ENCODE measurements at regions not wholly inside any gene's neighbourhood (a gene's known extent, or its start where the extent isn't known, plus 50 kb on each side); places are given as distances from the start of the nearest gene placed in this dataset.
A peak's percentile ranks its signal among the peaks of the same experiment; 100 is the strongest.

DNA sequence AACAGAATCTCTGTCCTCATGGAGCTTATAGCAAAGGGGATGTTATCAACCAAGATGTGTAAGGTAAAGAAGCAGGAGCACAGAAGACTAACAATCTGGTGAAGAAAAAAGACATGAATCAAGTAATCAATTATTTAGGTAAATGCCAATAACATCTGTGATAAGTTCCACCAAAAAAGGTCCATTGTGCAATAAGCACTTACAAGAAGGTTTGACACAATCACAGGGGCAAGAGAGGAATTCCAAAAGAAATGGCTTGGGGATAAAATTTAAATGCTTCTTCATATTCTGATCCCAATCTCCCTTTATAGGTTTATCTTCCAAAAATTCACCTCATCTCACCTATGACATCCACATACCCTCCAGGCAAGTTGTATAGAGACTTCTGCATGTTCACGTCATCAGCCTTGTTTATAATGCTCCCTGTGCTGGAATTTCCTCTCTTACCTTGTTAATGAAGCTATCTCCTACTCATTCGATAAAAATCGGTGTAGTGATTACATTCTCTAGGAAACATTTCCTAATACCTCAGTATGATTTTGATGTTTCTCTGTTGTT lies 53.6 kb upstream of the DPT start:
- no peak for DNase-seq (ENCODE audit: extremely low read depth, low read depth)
- TF ChIP-seq, protein P1, sequence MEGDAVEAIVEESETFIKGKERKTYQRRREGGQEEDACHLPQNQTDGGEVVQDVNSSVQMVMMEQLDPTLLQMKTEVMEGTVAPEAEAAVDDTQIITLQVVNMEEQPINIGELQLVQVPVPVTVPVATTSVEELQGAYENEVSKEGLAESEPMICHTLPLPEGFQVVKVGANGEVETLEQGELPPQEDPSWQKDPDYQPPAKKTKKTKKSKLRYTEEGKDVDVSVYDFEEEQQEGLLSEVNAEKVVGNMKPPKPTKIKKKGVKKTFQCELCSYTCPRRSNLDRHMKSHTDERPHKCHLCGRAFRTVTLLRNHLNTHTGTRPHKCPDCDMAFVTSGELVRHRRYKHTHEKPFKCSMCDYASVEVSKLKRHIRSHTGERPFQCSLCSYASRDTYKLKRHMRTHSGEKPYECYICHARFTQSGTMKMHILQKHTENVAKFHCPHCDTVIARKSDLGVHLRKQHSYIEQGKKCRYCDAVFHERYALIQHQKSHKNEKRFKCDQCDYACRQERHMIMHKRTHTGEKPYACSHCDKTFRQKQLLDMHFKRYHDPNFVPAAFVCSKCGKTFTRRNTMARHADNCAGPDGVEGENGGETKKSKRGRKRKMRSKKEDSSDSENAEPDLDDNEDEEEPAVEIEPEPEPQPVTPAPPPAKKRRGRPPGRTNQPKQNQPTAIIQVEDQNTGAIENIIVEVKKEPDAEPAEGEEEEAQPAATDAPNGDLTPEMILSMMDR (IDR thresholded peaks at IDR 0.05; ENCODE audit: low read depth, low read length) = no peak

DNA sequence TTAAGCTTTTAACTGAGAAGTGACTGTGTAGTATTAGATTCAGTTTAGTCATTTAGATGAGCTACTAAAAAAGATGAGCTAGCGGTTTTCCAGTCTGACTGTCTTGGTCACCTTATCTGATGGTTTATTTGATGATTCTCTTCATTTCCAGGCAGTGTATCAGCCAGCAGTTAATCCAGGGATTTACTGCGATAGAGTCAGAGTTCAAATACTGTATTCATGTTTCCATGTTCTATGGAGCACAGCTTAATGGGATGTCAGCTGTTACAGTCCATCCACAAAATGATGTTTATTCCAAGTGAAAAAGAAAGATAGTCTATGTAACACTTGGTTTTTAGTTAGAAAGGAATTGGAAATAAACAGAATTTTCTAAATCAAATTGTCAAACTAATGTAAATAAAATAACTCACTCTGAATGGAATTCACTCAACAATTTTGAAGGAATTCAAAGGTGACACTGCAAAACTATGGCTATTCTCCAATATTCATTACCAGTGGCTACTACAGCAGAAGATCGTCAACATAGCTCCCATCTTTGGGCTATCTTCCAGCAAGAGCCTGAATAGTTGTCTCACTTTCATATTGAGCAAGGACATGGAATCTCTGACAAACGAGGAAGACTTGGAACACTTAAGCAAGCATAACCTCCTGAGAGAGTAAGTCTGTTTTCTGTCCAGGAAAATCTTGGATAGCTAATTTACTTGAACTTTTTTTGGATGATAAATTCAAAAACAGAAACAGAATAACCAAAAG lies 54.6 kb upstream of the DPT start:
- TF ChIP-seq, protein P1 (IDR thresholded peaks at IDR 0.05; ENCODE audit: low read depth, low read length) = no peak
- no peak for DNase-seq (ENCODE audit: extremely low read depth, low read depth)

DNA sequence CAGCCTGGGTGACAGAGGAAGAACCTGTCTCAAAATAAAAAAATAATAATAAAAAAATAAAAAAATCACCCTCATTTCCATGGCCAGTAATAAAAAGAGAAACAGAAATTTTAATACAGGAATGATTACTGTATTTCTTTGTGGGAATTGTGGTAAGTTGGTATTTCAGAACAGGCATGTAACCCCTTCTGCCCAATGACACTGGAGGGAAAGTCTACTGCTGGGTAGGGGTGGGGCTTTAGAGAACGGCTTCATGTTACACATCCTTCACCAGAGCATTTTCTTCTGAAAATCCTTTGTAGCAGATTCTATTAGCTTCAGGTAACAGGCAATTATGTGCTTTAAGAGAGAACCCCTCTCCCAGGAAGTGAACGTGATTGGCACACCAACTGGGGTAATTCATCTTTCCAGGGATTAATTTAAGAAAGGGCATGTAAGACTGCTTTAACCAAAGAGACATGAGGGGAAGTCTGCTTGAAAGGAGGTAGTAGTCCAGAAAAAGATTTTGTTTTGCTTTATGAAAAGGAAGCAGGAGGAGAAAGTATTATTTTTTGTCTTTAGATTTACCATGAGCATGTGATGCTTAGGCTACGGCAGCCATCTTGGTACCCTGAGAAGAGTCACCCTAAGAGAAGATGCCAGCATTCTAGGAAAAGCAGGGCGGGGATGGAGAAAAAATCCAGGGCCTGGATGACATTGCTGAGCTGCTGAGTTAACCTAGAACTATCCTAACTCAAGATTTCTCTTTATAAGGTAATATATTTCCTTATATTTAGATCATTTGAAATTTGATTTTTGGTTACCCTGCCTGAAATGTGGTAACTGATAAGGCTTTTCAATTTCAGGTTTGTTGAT lies 57.7 kb upstream of the DPT start:
- TF ChIP-seq, protein P1 (IDR thresholded peaks at IDR 0.05; ENCODE audit: low read depth, low read length) = no peak
- DNase-seq (ENCODE audit: extremely low read depth, low read depth) = no peak

DNA sequence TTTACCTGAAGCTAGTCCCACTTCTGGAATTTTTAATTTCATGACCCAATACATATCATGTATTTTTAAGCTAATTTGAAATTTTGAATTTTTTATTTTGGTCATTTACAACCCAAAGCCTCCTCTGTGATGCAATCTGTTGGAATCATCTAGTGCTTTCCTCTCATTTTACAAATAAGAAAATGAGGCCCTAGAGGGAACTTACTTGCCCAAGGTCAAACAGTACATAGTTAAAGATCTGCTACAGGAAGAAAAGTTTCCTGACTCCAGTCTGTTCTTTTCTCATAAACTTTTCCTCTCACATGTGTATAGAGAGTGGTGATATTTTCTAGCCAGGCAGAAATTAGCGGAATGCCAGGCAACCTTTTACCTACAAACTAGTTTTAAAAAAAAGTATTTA lies 59.3 kb upstream of the DPT start:
- DNase-seq (ENCODE audit: extremely low read depth, low read depth) = no peak
- TF ChIP-seq, protein P1 (IDR thresholded peaks at IDR 0.05; ENCODE audit: low read depth, low read length) = no peak

DNA sequence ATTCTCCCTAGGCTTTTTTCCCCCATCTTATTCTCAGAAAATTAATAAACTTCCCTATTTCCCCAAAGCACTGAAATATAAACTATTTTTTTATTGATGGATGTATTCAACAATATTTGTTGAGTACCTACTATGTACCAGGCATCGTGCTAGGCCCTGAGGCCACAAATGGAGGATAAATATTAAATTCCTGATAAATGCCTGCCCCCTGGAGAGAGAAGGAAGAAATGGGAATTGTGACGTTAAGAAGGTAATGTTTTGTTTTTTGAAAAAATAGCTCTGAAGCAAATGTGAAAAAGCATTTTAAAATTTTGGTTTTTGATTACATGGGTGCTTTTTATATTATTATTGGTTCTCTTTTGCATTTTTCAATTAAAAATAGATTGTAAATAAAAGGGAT lies 60.5 kb upstream of the DPT start:
- DNase-seq (ENCODE audit: extremely low read depth, low read depth) = no peak
- TF ChIP-seq, protein P1 (IDR thresholded peaks at IDR 0.05; ENCODE audit: low read depth, low read length) = peak; percentile 6

DNA sequence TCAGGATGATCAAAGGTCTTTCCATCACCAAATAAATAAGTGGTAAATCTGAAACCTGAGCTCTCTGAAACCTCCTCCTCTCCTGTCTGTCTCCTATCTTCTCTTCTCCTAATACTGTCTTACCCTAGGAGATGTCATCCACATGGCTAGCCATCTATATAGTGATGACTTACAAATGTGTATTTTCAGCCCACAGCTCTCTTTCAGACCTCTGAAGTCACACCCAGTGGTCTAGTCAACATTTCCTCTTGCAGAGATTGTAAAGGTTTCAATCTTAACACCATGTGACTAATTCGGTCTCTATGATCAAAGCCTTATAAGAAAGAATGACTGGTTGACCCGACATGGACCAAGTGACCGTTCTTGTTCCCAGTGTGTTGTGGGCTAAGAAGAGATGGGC lies 63.1 kb upstream of the DPT start:
- TF ChIP-seq, protein P1 (IDR thresholded peaks at IDR 0.05; ENCODE audit: low read depth, low read length) = no peak
- no peak for DNase-seq (ENCODE audit: extremely low read depth, low read depth)

Measured in AG09319 (cell line).